Kidney glomerular epithelial cell (primary cell): ENCODE measurements at regions not wholly inside any gene's neighbourhood (a gene's known extent, or its start where the extent isn't known, plus 50 kb on each side); places are given as distances from the start of the nearest gene placed in this dataset.
"Not testable (repeated sequence)": the region's sequence is repeated elsewhere in the genome, so short reads cannot be mapped to it uniquely, and the experiment has no call there.

Source experiments
- DNase-seq: peaks from one replicate; lab custom pipeline; 2025; lab: John Stamatoyannopoulos, UW

DNA sequence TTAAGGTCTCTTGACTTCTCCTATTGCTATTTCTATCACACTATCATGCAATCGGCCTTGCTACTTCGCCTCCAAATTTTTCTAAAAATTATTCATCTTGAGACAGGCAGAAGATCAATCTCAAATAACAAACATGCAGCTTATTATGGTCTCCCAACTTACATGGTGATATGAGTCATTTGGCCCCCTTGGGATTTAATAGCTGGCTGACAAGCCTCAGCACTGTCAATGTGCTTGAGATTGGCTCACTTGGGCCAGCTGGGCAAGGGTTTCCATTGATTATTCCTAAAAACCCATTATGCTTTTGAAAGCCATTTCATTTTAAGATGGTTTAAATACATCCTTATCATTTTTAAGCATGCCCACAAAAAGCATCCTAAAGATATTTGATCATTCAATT is 224.5 kb upstream of the NFIA start:
- DNase-seq: no peak

DNA sequence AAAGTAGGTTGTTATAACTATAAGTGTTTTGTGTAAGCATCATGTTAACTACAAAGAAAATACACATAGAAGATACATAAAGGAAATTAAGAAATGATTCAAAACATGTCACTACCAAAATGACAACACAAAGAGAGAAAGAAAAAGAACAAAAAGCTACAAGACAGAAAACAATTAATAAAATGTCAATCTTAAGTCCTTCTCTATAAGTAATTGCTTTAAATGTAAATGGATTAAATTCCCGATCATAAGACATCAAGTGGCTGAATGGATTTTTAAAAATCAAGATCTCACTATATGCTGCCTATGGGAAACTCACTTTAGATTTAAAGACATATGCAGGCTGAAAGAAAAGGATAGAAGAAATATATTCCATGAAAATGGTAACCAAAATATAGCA is 232.3 kb upstream of the NFIA start:
- no peak for DNase-seq

GRCh38 chr1:60849401-60849800 is 233.0 kb upstream of the NFIA start:
- DNase-seq: no peak

GRCh38 chr1:60848583-60849188 is 233.7 kb upstream of the NFIA start:
- peak; percentile 34 for DNase-seq

- no peak for DNase-seq
These were observed 234.3 kb upstream of the NFIA start for GRCh38 chr1:60847855-60848582.

- DNase-seq: no peak
These were observed 235.0 kb upstream of the NFIA start for GRCh38 chr1:60847391-60847790.

- DNase-seq: not testable (repeated sequence)
These were observed 236.7 kb upstream of the NFIA start for GRCh38 chr1:60845659-60846058.

DNA sequence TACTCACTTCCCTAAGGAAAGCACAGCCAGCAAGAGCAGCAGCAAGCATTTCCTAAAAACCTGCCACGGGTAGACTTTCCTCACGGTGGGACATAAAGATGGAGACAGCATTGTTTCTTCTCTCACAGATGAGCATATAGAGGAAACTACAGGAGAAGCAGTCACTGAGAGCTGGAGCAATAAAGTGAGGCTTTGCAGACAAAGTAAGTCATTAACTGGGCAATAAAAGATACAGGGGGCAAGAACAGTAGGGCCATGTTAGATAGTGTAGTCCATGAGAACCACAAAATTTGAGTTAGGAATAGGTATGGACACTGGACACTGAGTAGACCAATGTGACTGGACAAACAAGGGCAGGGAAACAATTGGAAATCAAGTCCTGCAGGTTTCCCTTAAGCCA is 240.1 kb upstream of the NFIA start:
- DNase-seq: no peak

GRCh38 chr1:60841116-60842046 is 241.0 kb upstream of the NFIA start:
- no peak for DNase-seq

DNA sequence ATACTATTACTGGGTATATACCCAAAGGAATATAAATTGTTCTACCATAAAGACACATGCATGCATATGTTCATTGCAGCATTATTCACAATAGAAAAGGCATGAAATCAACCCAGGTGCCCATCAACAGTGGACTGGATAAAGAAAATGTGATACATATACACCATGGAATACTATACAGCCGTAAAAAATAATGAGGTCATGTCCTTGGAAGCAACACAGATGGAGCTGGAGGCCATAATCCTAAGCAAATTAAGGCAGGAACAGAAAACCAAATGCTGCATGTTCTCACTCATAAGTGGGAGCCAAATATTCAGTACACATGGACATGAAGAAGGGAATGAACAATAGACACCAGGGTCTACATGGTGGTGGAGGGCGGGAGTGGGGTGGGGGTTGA is 241.9 kb upstream of the NFIA start:
- DNase-seq: not testable (repeated sequence)

GRCh38 chr1:60835649-60836048 is 246.7 kb upstream of the NFIA start:
- no peak for DNase-seq

DNA sequence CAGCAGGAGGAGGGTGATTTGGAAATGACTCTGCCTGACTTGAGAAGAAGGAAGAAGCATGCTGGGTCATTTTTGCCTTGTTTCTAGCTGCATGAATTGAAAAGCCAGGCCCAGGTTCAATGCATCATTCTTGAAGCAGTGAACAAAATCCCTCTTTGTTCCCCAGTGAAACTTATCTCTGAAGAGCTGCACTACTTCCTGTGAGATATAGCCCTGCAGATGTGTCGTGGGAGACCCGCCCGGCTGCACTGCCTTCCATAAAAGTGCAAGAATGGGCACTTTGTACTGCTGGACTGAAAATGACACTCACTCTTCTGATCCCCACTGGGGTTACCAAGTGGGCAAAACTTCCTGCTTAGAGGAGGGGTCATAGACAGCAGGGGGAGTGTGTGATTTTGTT is 249.2 kb upstream of the NFIA start:
- no peak for DNase-seq

- no peak for DNase-seq
These were observed 250.0 kb upstream of the NFIA start for GRCh38 chr1:60832367-60832766.

DNA sequence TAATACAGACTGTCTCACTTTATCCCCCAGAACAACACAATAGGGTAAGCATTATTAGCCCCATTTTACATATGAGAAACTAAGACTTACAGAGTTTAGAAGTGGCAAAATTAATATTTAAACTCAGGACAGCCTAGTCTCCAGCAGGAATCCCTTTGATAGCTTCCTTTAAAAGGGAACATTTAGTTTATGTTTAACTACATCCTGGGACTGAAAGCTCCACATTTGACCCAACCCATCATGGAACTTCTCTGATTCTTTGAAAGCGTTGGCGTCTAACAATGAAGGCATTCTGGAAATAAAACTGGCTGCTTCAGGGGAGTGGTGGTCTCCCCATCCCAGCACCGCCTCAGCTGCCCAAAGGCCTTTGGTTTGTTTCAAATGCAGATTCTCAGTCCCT is 250.6 kb upstream of the NFIA start:
- DNase-seq: no peak

DNA sequence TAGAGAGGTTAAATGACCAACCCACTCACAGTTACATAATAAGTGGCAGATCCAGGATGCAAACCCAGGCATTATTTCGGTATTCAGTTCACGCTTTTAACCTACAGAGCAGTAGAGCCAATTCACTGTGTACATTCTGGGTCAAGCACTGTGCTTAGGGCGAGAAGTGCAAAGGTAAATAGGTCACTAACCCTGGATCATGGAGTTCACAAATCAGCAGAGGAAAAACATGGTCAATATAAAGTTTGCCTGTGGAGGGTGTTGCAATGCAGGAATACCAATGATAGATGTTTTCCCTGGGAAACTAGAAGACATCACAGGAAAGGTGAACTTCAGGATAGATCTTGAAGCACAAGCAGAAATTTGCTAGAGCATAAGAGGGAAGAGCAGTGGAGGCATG is 253.4 kb upstream of the NFIA start:
- DNase-seq: no peak

- DNase-seq: no peak
These were observed 255.9 kb upstream of the NFIA start for GRCh38 chr1:60826320-60827094.

DNA sequence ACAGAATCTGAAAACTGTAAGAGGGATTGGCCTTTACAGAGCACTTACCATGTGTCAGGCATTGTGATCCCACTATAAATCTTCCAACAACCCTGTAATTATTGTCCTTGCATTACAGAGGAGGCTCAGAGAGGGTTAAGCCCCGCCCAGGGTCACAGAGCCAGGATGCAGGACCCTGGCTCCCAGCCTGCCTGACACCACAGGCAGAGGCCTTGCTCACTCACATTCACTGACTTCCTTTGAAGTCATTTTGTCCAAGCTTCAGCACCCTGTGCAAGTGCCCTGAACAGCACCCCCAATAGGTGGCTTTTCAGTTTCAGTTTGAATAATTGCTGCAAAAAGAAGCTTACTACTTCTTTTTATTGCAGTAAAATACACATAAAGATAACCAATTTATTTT is 256.8 kb upstream of the NFIA start:
- DNase-seq: no peak

- DNase-seq: no peak
These were observed 259.2 kb upstream of the NFIA start for GRCh38 chr1:60823151-60823550.

DNA sequence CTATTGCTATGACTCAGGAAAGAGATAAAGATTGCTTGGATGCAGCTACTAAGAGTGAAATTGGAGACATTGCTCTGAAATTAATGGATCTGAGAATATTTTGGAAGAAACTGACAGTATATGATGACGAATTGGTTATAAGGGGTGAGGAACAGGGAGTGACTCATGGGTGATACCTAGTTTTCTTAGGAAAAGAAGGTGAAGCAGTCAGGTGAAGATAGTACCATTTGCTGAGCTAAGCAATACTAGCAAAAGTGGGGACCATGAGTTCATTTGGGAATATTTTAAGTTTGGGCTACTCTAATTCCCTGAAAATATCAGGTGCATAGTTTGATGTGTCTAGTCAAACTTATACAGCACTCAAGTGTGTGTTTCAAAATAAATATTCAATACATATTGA is 260.1 kb upstream of the NFIA start:
- no peak for DNase-seq

DNA sequence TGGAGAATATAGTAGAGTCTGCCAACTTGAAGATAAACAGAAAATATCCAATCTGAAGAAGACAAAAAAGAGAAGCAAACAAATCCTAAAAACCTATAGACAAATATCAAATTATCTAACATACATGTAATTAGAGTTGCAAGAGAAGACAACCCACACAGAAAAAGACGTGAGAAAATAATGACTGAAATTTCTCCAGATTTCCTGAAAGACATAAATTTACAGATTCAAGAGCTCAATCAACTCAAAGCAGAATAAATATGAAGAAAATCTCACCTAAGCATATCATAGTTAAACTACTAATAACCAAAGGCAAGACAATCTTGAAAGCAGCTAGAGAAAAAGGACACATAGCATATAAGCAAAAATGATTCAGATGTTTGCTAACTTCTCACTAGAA is 261.2 kb upstream of the NFIA start:
- no peak for DNase-seq

DNA sequence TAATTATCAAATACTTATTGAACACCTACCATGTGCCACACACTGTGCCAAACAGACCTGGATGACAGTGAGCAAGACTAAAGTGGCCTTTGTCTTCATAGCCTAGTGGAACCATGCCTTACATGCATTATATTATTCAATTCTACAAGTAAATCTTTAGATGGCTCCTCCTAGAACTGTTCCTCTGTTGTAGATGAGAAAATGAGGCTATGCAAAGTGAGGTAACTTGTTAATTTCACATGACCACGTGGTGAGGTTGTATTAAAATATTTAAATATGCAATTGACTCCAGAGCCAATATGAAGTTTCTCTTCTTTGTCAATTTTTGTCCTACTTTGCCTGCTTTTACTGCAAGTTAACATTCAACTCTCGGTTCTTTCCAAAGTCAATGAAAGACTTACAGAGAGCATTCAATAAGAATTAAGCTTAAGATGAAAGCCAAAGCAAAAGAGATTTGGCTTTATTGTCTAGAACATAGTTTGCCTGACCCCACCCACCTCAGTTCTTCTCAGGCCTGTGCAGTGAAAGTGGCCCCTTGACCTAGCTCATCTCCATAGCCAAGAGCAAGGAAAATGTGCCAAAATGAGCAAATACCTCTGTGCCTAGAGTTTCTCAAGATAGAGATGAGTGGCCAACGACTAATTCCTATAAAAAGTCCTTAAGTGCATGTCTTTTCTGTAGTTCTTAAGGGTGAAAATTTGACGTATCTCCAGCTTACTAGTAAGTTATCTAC is 263.2 kb upstream of the NFIA start:
- no peak for DNase-seq
